Body of pancreas (tissue), 4 donors: ENCODE measurements at regions not wholly inside any gene's neighbourhood (a gene's known extent, or its start where the extent isn't known, plus 50 kb on each side); places are given as distances from the start of the nearest gene placed in this dataset.

Experiments used
- ATAC-seq: fragments of 150-250 bp; one replicate; pipeline ENCODE4 v1.9.1; 2016
- DNase-seq, 4 donors: peaks; one replicate each; pipeline ENCODE4 v3.0.0-alpha.2; 2019
- H3K27ac ChIP-seq, 4 donors: fragments of 200-600 bp; sonication (generic); 1 replicate in 3 of 4; 2 replicates in 1 of 4; pipeline versions ENCODE4 v1.5.1 to v1.6.1; 2016 to 2019; ENCODE audit warnings: mild to moderate bottlenecking in 1 of 4, mixed read lengths in 1 of 4, moderate library complexity in 1 of 4
- H3K27me3 ChIP-seq, 2 donors: fragments of 200-600 bp; sonication (generic); one replicate each; pipeline ENCODE4 v1.6.0; 2016; ENCODE audit warnings: mild to moderate bottlenecking in 1 of 2
- H3K36me3 ChIP-seq, 2 donors: fragments of 200-600 bp; sonication (generic); replicated peaks in 1 of 2; 2 replicates each; pipeline ENCODE4 v1.5.1; 2016; ENCODE audit warnings: low read depth in 2 of 2; ENCODE audit not compliant: insufficient read depth in 1 of 2
- H3K4me1 ChIP-seq: fragments of 200-600 bp; sonication (generic); one replicate; pipeline ENCODE4 v1.6.0; 2016
- H3K4me3 ChIP-seq, 2 donors: fragments of 200-600 bp; sonication (generic); 1 replicate in 1 of 2; 2 replicates in 1 of 2; pipeline ENCODE4 v1.5.1; 2016 to 2019
- H3K9me3 ChIP-seq, 3 donors: fragments of 200-600 bp; sonication (generic); 1 replicate in 2 of 3; 2 replicates in 1 of 3; pipeline ENCODE4 v1.5.1; 2016
- CTCF ChIP-seq, 7 experiments: fragments of 450-650 bp in 4 of 7; fragments of 200-600 bp in 3 of 7; sonication (generic) in 3 of 7; IDR thresholded peaks; one replicate each; pipeline ENCODE4 v1.5.1; 2016 to 2019; ENCODE audit warnings: antibody characterized with exemption in 7 of 7
- POLR2A ChIP-seq, 3 donors: fragments of 450-650 bp; IDR thresholded peaks; one replicate each; pipeline ENCODE4 v1.6.1; 2016; ENCODE audit warnings: antibody characterized with exemption in 3 of 3, mild to moderate bottlenecking in 2 of 3
- WGBS, 2 donors: methylation state at CpG; one replicate each; pipeline ENCODE4 v1.1.5; 2017; 5-methylcytosine and 5-hydroxymethylcytosine counted together
- intact Hi-C: fragments of 100-400 bp; cut with DNase I; formaldehyde crosslinking; loops from one replicate; pipeline ENCODE4 v1.15.1; 2023

GRCh38 chr3:117191245-117191644, 481.7 kb downstream of the TUSC7 start:
- H3K27ac ChIP-seq: no peak overlapping the region
- no peak overlapping the region for H3K4me3 ChIP-seq
- no peak for ATAC-seq
- H3K9me3 ChIP-seq: no peaks in the 10 kb centered on the region
- intact Hi-C loops: no loop called here
- no peak for TF ChIP-seq POLR2A (IDR thresholded peaks at IDR 0.05)
- no peak for TF ChIP-seq CTCF (IDR thresholded peaks at IDR 0.05)
- no peaks in the 10 kb centered on the region for H3K4me1 ChIP-seq
- DNase-seq: no peak
- H3K27me3 ChIP-seq: no peaks in the 10 kb centered on the region
- H3K36me3 ChIP-seq: no peaks in the 10 kb centered on the region
- WGBS, 2 donors: 93 to 100% methylated on average over 1 of the region's 1 CpG

GRCh38 chr3:117192888-117193287, 483.3 kb downstream of the TUSC7 start:
- H3K27me3 ChIP-seq: no peaks in the 10 kb centered on the region
- ATAC-seq: no peak
- H3K36me3 ChIP-seq: no peaks in the 10 kb centered on the region
- H3K4me1 ChIP-seq: no peaks in the 10 kb centered on the region
- no peak for DNase-seq
- no peaks in the 10 kb centered on the region for H3K9me3 ChIP-seq
- intact Hi-C loops: no loop called here
- no peak overlapping the region for H3K27ac ChIP-seq
- H3K4me3 ChIP-seq: no peak overlapping the region
- 90 to 94% methylated on average over 8 of the region's 8 CpGs for WGBS, 2 donors
- no peak for TF ChIP-seq POLR2A (IDR thresholded peaks at IDR 0.05)
- TF ChIP-seq CTCF (IDR thresholded peaks at IDR 0.05): no peak

DNA sequence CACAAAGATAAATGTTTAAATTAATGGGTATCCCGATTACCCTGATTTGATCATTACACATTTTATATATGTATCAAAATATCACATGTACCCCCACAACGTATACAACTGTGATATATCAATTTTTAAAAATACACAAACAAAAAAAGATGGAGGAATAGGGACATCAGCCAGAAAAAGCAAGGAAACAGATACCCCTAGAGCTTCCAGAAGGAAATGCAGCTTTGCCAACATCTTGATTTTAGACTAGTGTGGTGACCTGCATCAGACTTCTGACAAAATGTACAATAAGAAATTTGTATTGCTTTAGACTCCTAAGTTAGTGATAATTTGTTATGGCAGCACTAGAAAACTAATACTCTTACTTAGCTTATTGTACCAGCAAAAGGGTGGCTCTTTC, 483.8 kb downstream of the TUSC7 start:
- Histone ChIP-seq H3K4me3 (no peak overlapping the region), H3K36me3 (no peaks in the 10 kb centered on the region), H3K27ac (no peak overlapping the region), H3K4me1 (no peaks in the 10 kb centered on the region), H3K27me3 (no peaks in the 10 kb centered on the region), H3K9me3 (no peaks in the 10 kb centered on the region)
- intact Hi-C loops: no loop called here
- TF ChIP-seq CTCF (IDR thresholded peaks at IDR 0.05) (peak in 1 of 7 experiments; percentile 9), POLR2A (IDR thresholded peaks at IDR 0.05) (no peak)
- ATAC-seq (no peak), DNase-seq (no peak)
- 74 to 84% methylated on average over 2 of the region's 2 CpGs for WGBS, 2 donors

- no peak for ATAC-seq
- Histone ChIP-seq H3K4me1 (no peaks in the 10 kb centered on the region), H3K27ac (no peak overlapping the region), H3K36me3 (no peaks in the 10 kb centered on the region), H3K4me3 (no peak overlapping the region), H3K27me3 (no peaks in the 10 kb centered on the region), H3K9me3 (no peaks in the 10 kb centered on the region)
- TF ChIP-seq CTCF (IDR thresholded peaks at IDR 0.05) (no peak), POLR2A (IDR thresholded peaks at IDR 0.05) (no peak)
- intact Hi-C loops: no loop called here
- no peak for DNase-seq
Measured at GRCh38 chr3:117195034-117195433, 485.5 kb downstream of the TUSC7 start.

- Histone ChIP-seq H3K36me3 (no peaks in the 10 kb centered on the region), H3K4me1 (no peaks in the 10 kb centered on the region), H3K27ac (no peak overlapping the region), H3K9me3 (no peaks in the 10 kb centered on the region), H3K27me3 (no peaks in the 10 kb centered on the region), H3K4me3 (no peak overlapping the region)
- TF ChIP-seq CTCF (IDR thresholded peaks at IDR 0.05) (no peak), POLR2A (IDR thresholded peaks at IDR 0.05) (no peak)
- DNase-seq (no peak), ATAC-seq (no peak)
- intact Hi-C loops: no loop called here
- 74% methylated on average over 2 of the region's 2 CpGs for WGBS, 2 donors
Measured at GRCh38 chr3:117200962-117201361, 491.4 kb downstream of the TUSC7 start.
